A204.1 (cell line): ENCODE measurements at regions not wholly inside any gene's neighbourhood (a gene's known extent, or its start where the extent isn't known, plus 50 kb on each side); places are given as distances from the start of the nearest gene placed in this dataset.
A peak's percentile ranks its signal among the peaks of the same experiment; 100 is the strongest.
"Not testable (repeated sequence)": the region's sequence is repeated elsewhere in the genome, so short reads cannot be mapped to it uniquely, and the experiment has no call there.

Source experiments
- FAIRE-seq: peaks from 2 replicates; lab custom pipeline; 2012; peaks lifted over from hg19 to GRCh38; lab: Jason Lieb, UNC

GRCh38 chr7:104264285-104264684 is 56.5 kb upstream of the ORC5 start:
- no peak for FAIRE-seq

DNA sequence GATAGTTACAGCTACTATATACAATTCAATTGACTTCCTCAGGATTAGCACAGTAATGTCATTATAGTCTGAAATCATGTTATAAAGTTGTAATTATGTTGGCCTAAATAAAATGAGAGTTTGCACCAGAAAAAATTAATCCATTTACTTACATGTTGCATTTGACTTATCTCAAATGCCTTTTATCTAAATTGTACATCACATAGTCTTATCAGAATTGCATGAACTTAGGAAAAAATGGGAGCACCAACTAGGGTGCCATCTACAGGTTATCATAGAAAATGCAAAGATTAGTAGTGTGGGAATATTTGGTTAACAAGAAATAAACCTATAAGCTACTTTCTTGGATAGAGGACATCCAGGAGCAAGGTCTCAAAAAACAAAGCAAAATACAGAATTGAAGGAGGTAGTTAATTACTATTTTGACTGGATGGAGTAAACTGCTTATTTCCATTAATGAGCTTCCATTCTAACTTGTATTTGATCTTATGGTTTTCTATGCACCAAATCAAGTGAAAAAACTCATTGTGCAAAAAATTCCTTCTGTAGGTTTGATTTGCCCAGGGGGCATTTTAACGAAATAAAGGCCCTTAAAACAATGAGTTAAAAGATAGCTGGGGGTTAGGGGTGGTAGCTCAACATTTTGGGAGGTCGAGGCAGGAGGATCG is 60.0 kb upstream of the ORC5 start:
- peak; percentile 98 for FAIRE-seq

DNA sequence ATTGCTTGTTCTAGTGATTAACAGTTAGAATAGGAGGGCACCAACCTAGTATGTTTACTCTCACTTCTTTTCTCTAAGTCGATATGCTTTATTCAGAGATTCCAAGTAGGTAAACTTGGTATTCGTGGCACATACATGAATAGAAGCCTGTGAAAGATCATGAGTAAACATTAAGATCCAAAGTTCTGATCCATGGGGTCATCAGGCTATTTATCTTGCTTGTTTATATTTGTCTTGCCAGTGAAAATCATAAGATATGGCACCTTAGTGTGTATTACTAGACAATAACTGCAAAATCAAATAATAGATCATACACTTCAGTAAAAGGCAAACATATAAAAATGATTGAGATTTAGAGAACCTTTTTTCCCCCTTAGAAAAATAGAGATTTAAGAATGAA is 56.5 kb upstream of the LHFPL3 start:
- no peak for FAIRE-seq

DNA sequence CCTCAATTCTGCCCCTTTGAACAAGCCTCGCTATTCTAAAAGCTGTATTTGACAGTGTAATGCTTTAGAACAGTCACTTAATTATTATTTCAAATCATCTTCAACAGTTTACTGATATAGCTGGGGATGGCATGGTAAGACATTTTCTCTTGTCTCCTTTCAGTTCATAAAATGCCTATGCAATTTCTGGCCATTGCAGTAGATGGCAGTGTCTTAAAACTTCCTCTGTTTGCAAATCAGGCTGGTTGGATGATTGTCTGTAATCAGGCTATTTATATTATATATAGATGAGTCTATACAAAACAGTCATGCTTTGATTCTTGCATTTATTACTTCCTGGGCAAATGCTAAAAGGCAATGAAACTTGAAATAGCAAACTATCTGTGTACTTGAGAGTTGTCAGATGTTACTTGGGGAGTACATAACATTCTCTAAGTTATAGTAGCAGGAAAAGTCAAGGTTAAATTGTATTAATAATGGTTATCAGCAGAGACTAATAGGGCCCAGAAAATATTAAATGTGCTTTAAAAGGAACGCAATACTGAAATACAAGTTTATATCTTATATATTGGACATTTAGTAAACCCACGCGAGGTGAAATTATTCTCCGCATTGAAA is 55.5 kb upstream of the LHFPL3 start:
- peak; percentile 90 for FAIRE-seq

GRCh38 chr7:104275900-104276299 is 52.5 kb upstream of the LHFPL3 start:
- no peak for FAIRE-seq

GRCh38 chr7:104276730-104277129 is 51.7 kb upstream of the LHFPL3 start:
- not testable (repeated sequence) for FAIRE-seq
